SU-DHL-6 (cell line): ENCODE measurements at regions not wholly inside any gene's neighbourhood (a gene's known extent, or its start where the extent isn't known, plus 50 kb on each side); places are given as distances from the start of the nearest gene placed in this dataset.

Experiments used
- H2AFZ ChIP-seq: fragments of 200-600 bp; sonication (generic); 2 replicates; pipeline ENCODE4 v1.6.1; 2014; ENCODE audit warnings: low read depth, mild to moderate bottlenecking, moderate library complexity, mixed read lengths, antibody characterized with exemption, low read length; ENCODE audit not compliant: severe bottlenecking
- H3F3A ChIP-seq: fragments of 200-600 bp; shearing (Covaris generic); 2 replicates; pipeline ENCODE4 v1.6.0; 2016; ENCODE audit warnings: antibody characterized with exemption, mild to moderate bottlenecking; ENCODE audit not compliant: insufficient read depth
- H3K27ac ChIP-seq: fragments of 200-600 bp; sonication (generic); 2 replicates; pipeline ENCODE4 v1.5.1; 2016; ENCODE audit warnings: low read depth, mild to moderate bottlenecking, low read length, moderate library complexity, mixed read lengths
- H3K27me3 ChIP-seq: fragments of 200-600 bp; sonication (generic), shearing (Covaris generic); 2 replicates; pipeline ENCODE4 v1.6.0; 2014; ENCODE audit warnings: mild to moderate bottlenecking, low read length
- H3K36me3 ChIP-seq: fragments of 200-600 bp; sonication (generic); 2 replicates; pipeline ENCODE4 v1.6.1; 2014; ENCODE audit warnings: mild to moderate bottlenecking, low read length, mixed read lengths
- H3K4me2 ChIP-seq: fragments of 300-600, 200-600 bp; shearing (Covaris generic), sonication (generic); 2 replicates; pipeline ENCODE4 v1.6.0; 2014; ENCODE audit warnings: low read length, low read depth, mild to moderate bottlenecking; ENCODE audit not compliant: poor library complexity, severe bottlenecking
- H3K4me3 ChIP-seq: fragments of 200-600 bp; sonication (generic); 2 replicates; pipeline ENCODE4 v1.5.1; 2014; ENCODE audit warnings: antibody characterized with exemption, low read length, mild to moderate bottlenecking, mixed read lengths; ENCODE audit not compliant: insufficient read depth, poor library complexity, severe bottlenecking
- H3K79me2 ChIP-seq: fragments of 200-600 bp; sonication (generic); 2 replicates; pipeline ENCODE4 v1.6.1; 2014; ENCODE audit warnings: mild to moderate bottlenecking, low read length, moderate library complexity; ENCODE audit not compliant: insufficient read depth
- H3K9ac ChIP-seq: fragments of 200-600 bp; sonication (generic); 2 replicates; pipeline ENCODE4 v1.7.0; 2014; ENCODE audit warnings: mild to moderate bottlenecking, low read length
- H3K9me2 ChIP-seq: fragments of 200-600 bp; sonication (generic); replicated peaks from 2 replicates; pipeline ENCODE4 v1.6.1; 2014; ENCODE audit warnings: low read length; ENCODE audit not compliant: insufficient read depth
- H3K9me3 ChIP-seq: fragments of 200-600 bp; sonication (generic); 2 replicates; pipeline ENCODE4 v1.6.1; 2014; ENCODE audit warnings: low read length, mixed read lengths; ENCODE audit not compliant: insufficient read depth
- H4K20me1 ChIP-seq: fragments of 200-600 bp; sonication (generic); 2 replicates; pipeline ENCODE4 v1.6.1; 2014; ENCODE audit warnings: low read depth, mild to moderate bottlenecking, antibody characterized with exemption, low read length, moderate library complexity, mixed read lengths
- CTCF ChIP-seq: fragments of 200-600 bp; sonication (generic); IDR thresholded peaks from one replicate; pipeline ENCODE4 v1.5.1; 2017; ENCODE audit warnings: antibody characterized with exemption, mild to moderate bottlenecking, low read length, moderate library complexity; ENCODE audit not compliant: insufficient read depth, poor library complexity, severe bottlenecking
- EZH2phosphoT487 ChIP-seq: fragments of 200-600 bp; sonication (generic), shearing (Covaris generic); conservative IDR thresholded peaks from 2 replicates; pipeline ENCODE4 v1.6.1; 2018; ENCODE audit warnings: mild to moderate bottlenecking, antibody characterized with exemption, low read length, moderate library complexity, mixed read lengths

- Histone ChIP-seq H3K36me3 (no peaks in the 10 kb centered on the region), H3K79me2 (no peaks in the 10 kb centered on the region), H3K4me3 (no peak overlapping the region), H4K20me1 (no peaks in the 10 kb centered on the region), H3K9me3 (peaks cover 8% of the 10 kb centered on the region; the same call in 1 of the 2 replicates), H3K9me2 (no peaks in the 10 kb centered on the region), H3K4me2 (no peak overlapping the region), H3K27ac (no peak overlapping the region), H3F3A (no peaks in the 10 kb centered on the region), H3K27me3 (no peaks in the 10 kb centered on the region), H3K9ac (no peak overlapping the region), H2AFZ (no peak overlapping the region)
- TF ChIP-seq EZH2phosphoT487 (no peak), CTCF (no peak)
Measured at GRCh38 chr20:48395816-48396546, 431.8 kb downstream of the PREX1 start.

DNA sequence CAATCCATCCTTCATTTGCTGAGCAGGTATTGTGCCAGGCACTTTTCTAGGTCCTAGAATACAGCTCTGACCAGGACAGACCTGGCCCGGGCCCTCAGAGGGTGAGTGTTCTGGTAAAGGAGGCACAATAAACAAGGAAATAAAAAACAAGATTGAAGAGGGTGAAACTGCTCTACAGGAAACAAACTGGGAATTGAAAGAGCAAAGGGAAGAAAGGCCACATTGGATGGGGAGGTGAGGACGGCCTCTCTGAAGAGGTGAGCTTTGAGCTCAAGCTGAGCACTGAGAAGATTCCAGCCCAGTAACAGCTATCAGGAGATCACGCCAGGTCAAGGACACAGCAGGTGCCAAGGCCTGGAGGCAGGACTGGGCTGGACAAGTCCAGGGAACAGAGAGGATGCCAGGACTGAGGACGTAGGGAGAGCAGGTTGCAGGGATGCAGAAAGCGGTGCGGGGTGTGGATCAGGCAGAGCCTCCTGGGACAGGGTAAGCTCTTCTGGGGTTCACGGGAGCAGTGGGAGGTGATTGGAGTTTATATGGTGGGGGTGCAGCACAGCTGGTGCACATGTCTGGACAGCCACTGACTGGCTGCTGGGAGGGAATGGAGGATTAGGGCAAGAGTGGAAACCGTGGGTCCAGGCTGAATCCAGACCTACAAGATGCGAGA, 433.3 kb downstream of the PREX1 start:
- Histone ChIP-seq H3K9me3 (peaks cover 8% of the 10 kb centered on the region; the same call in 1 of the 2 replicates), H4K20me1 (no peaks in the 10 kb centered on the region), H3K4me2 (no peak overlapping the region), H3K36me3 (no peaks in the 10 kb centered on the region), H3F3A (no peaks in the 10 kb centered on the region), H3K9ac (no peak overlapping the region), H3K27me3 (no peaks in the 10 kb centered on the region), H3K27ac (no peak overlapping the region), H3K4me3 (no peak overlapping the region), H3K79me2 (no peaks in the 10 kb centered on the region), H3K9me2 (no peaks in the 10 kb centered on the region), H2AFZ (no peak overlapping the region)
- TF ChIP-seq EZH2phosphoT487, result no peak

DNA sequence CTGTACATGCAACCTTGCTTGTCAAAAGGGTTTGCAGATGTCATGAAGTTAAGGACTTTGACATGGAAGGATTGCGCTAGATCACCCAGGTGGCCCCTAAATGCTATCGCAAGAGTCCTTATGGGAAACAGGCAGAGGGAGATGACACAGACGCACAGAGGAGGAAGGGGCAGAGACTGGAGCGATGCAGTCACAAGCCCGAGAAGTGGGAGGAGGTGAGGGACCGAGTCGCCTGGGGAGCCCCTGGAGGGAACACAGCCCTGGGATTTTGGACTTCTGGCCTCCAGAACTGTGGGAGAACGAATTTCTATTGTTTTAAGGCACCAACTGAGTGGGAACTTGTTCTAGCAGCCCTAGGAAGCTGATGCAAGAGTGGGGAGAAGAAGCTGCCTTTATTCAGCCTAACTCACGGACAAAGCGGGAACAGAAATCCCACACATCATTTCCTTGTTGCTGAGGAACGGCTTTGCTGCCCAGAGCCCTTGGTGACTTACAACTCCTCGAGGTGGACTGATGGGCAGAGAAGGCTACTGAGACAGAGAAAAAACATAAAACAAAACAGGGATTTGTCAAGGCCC, 434.0 kb downstream of the PREX1 start:
- no peaks in the 10 kb centered on the region for H3K79me2 ChIP-seq
- no peaks in the 10 kb centered on the region for H4K20me1 ChIP-seq
- H2AFZ ChIP-seq, result no peak overlapping the region
- H3K4me2 ChIP-seq, result no peak overlapping the region
- no peaks in the 10 kb centered on the region for H3K36me3 ChIP-seq
- H3K4me3 ChIP-seq, result no peak overlapping the region
- no peak overlapping the region for H3K9ac ChIP-seq
- H3F3A ChIP-seq, result no peaks in the 10 kb centered on the region
- TF ChIP-seq EZH2phosphoT487, result no peak
- no peak for TF ChIP-seq CTCF
- no peak overlapping the region for H3K27ac ChIP-seq
- H3K9me3 ChIP-seq, result peaks cover 8% of the 10 kb centered on the region; the same call in 1 of the 2 replicates
- H3K9me2 ChIP-seq, result no peaks in the 10 kb centered on the region
- no peaks in the 10 kb centered on the region for H3K27me3 ChIP-seq

DNA sequence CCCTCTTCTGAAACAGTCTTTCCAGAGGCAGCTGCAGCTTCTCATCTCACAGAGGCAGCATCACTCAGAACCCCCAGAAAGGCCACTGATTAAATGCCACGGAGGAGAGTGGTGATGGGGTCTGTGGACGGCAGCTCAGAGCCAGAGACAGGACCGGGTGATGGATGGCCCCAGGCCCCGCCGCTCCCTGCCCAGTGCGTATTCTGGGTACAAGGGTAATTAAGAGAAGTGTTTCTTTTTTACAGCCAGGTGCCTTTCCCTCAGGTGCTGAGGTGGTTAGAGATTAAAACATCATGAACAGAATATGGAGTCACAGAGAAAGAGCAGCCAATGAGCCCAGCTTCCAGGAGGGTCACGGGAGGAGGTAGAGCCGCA, 434.5 kb downstream of the PREX1 start:
- no peak overlapping the region for H3K27ac ChIP-seq
- no peak overlapping the region for H3K9ac ChIP-seq
- no peaks in the 10 kb centered on the region for H3F3A ChIP-seq
- H3K36me3 ChIP-seq, result no peaks in the 10 kb centered on the region
- no peak overlapping the region for H3K4me2 ChIP-seq
- H3K4me3 ChIP-seq, result no peak overlapping the region
- H4K20me1 ChIP-seq, result no peaks in the 10 kb centered on the region
- TF ChIP-seq EZH2phosphoT487 (no peak), CTCF (no peak)
- no peaks in the 10 kb centered on the region for H3K79me2 ChIP-seq
- no peaks in the 10 kb centered on the region for H3K27me3 ChIP-seq
- no peak overlapping the region for H2AFZ ChIP-seq
- H3K9me2 ChIP-seq, result no peaks in the 10 kb centered on the region
- peaks cover 8% of the 10 kb centered on the region; the same call in 1 of the 2 replicates for H3K9me3 ChIP-seq
